OCI-LY1 (cell line): ENCODE measurements at regions not wholly inside any gene's neighbourhood (a gene's known extent, or its start where the extent isn't known, plus 50 kb on each side); places are given as distances from the start of the nearest gene placed in this dataset.

ENCODE experiments used
- H2AFZ ChIP-seq: fragments of 200-600 bp; sonication (generic), shearing (Covaris generic); 2 replicates; pipeline ENCODE4 v1.6.0; 2014; ENCODE audit warnings: antibody characterized with exemption, mild to moderate bottlenecking, low read length
- H3F3A ChIP-seq: fragments of 200-600 bp; sonication (generic), shearing (Covaris generic); 2 replicates; pipeline ENCODE4 v1.6.0; 2014; ENCODE audit warnings: mild to moderate bottlenecking, antibody characterized with exemption, low read length, moderate library complexity; ENCODE audit not compliant: insufficient read depth
- H3K27ac ChIP-seq: fragments of 200-600 bp; sonication (generic); 2 replicates; pipeline ENCODE4 v1.5.1; 2014; ENCODE audit warnings: low read length, mixed run types, mild to moderate bottlenecking, low read depth; ENCODE audit not compliant: poor library complexity, severe bottlenecking
- H3K27me3 ChIP-seq: fragments of 200-600 bp; sonication (generic); 2 replicates; pipeline ENCODE4 v1.6.0; 2014; ENCODE audit warnings: antibody characterized with exemption, mild to moderate bottlenecking, low read length, moderate library complexity; ENCODE audit not compliant: insufficient read depth
- H3K36me3 ChIP-seq: fragments of 200-600 bp; sonication (generic); 2 replicates; pipeline ENCODE4 v1.6.1; 2014; ENCODE audit warnings: mild to moderate bottlenecking, antibody characterized with exemption, low read length, moderate library complexity, mixed read lengths; ENCODE audit not compliant: insufficient read depth
- H3K4me1 ChIP-seq: fragments of 200-600 bp; sonication (generic); 2 replicates; pipeline ENCODE4 v1.5.1; 2014; ENCODE audit warnings: mild to moderate bottlenecking, low read length, moderate library complexity; ENCODE audit not compliant: insufficient read depth, severe bottlenecking
- H3K4me2 ChIP-seq: fragments of 200-600 bp; sonication (generic), shearing (Covaris generic); 2 replicates; pipeline ENCODE4 v1.6.1; 2014; ENCODE audit warnings: low read length
- H3K4me3 ChIP-seq: fragments of 200-600 bp; sonication (generic); 2 replicates; pipeline ENCODE4 v1.5.1; 2014; ENCODE audit warnings: low read length, low read depth, mild to moderate bottlenecking, mixed read lengths; ENCODE audit not compliant: poor library complexity, severe bottlenecking
- H3K79me2 ChIP-seq: fragments of 200-600 bp; shearing (Covaris generic); 2 replicates; pipeline ENCODE4 v1.6.1; 2016; ENCODE audit warnings: mixed run types, low read length, mixed read lengths; ENCODE audit not compliant: insufficient read depth
- H3K9ac ChIP-seq: fragments of 200-600 bp; sonication (generic), shearing (Covaris generic); 2 replicates; pipeline ENCODE4 v1.6.1; 2014; ENCODE audit warnings: mild to moderate bottlenecking, low read length, mixed read lengths
- H3K9me2 ChIP-seq: fragments of 200-600 bp; sonication (generic), shearing (Covaris generic); 2 replicates; pipeline ENCODE4 v1.6.1; 2014; ENCODE audit warnings: low read depth, mild to moderate bottlenecking, low read length, mixed read lengths
- H3K9me3 ChIP-seq: fragments of 200-600 bp; shearing (Covaris generic); 2 replicates; pipeline ENCODE4 v1.6.1; 2014; ENCODE audit warnings: low read length, mixed read lengths
- H4K20me1 ChIP-seq: fragments of 200-600 bp; sonication (generic), shearing (Covaris generic); 2 replicates; pipeline ENCODE4 v1.6.0; 2016; ENCODE audit warnings: mild to moderate bottlenecking, low read length; ENCODE audit not compliant: insufficient read depth
- EZH2 ChIP-seq: fragments of 200-600 bp; sonication (generic), shearing (Covaris generic); IDR thresholded peaks from 2 replicates; pipeline ENCODE4 v1.8.0; 2017; ENCODE audit warnings: borderline replicate concordance, mixed run types, mild to moderate bottlenecking, antibody characterized with exemption, low read length, moderate library complexity, mixed read lengths
- TF ChIP-seq, protein P1 (sequence below): fragments of 200-600 bp; sonication (generic), shearing (Covaris generic); IDR thresholded peaks from 2 replicates; pipeline ENCODE4 v1.5.1; 2017; ENCODE audit warnings: mild to moderate bottlenecking, antibody characterized with exemption, low read length, moderate library complexity, mixed read lengths

DNA sequence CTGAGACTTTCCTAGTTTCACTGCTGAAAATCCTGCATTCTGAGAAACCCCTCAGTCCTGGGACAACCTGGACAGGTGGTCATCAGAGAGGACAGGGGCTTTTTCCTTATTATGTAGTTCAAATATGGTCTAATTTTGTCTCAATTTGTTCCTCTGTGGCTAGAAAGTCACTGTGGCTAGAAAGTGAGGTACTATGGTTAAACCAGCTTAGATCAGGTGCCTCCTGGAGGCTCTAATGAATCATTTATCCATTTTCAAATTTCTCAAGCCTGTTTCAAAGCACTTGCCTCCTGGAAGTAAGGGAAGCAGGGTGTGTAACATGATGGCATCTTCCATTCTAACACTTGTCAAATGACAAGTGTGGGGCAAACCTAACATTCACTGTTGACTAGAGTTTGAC lies 326.8 kb downstream of the PIK3C3 start:
- Histone ChIP-seq H3K79me2 (no peaks in the 10 kb centered on the region), H3K36me3 (no peaks in the 10 kb centered on the region), H2AFZ (no peak overlapping the region), H4K20me1 (no peaks in the 10 kb centered on the region), H3K9me2 (no peaks in the 10 kb centered on the region), H3K27me3 (no peaks in the 10 kb centered on the region), H3K4me2 (no peak overlapping the region), H3K4me1 (no peaks in the 10 kb centered on the region), H3K4me3 (no peak overlapping the region), H3F3A (no peaks in the 10 kb centered on the region), H3K27ac (no peak overlapping the region), H3K9me3 (no peaks in the 10 kb centered on the region), H3K9ac (no peak overlapping the region)
- TF ChIP-seq EZH2, result no peak
- TF ChIP-seq, protein P1, sequence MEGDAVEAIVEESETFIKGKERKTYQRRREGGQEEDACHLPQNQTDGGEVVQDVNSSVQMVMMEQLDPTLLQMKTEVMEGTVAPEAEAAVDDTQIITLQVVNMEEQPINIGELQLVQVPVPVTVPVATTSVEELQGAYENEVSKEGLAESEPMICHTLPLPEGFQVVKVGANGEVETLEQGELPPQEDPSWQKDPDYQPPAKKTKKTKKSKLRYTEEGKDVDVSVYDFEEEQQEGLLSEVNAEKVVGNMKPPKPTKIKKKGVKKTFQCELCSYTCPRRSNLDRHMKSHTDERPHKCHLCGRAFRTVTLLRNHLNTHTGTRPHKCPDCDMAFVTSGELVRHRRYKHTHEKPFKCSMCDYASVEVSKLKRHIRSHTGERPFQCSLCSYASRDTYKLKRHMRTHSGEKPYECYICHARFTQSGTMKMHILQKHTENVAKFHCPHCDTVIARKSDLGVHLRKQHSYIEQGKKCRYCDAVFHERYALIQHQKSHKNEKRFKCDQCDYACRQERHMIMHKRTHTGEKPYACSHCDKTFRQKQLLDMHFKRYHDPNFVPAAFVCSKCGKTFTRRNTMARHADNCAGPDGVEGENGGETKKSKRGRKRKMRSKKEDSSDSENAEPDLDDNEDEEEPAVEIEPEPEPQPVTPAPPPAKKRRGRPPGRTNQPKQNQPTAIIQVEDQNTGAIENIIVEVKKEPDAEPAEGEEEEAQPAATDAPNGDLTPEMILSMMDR, result no peak

DNA sequence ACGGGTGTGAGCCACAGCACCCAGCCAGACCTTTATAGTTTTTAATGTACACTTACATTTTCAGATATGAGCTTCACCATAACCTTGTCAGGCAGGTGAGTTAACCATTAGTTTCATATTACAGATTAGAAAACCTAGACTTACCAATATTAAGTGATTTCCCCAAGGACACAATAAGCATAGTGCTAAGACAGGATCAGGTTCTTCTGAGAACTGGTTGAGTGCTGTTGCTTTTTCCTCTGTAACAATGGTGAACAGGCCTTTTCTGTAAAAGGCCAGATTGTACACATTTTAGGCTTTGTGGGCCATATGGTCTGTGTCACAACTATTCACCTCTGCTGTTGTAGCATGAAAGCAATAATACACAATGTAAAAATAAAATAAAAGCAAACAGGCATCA lies 332.0 kb downstream of the PIK3C3 start:
- no peak overlapping the region for H3K4me2 ChIP-seq
- H3F3A ChIP-seq, result no peaks in the 10 kb centered on the region
- TF ChIP-seq EZH2, result no peak
- TF ChIP-seq, protein P1, result no peak
- no peaks in the 10 kb centered on the region for H3K27me3 ChIP-seq
- no peak overlapping the region for H3K4me3 ChIP-seq
- H3K79me2 ChIP-seq, result no peaks in the 10 kb centered on the region
- no peaks in the 10 kb centered on the region for H4K20me1 ChIP-seq
- no peaks in the 10 kb centered on the region for H3K4me1 ChIP-seq
- no peaks in the 10 kb centered on the region for H3K36me3 ChIP-seq
- no peaks in the 10 kb centered on the region for H3K9me3 ChIP-seq
- H2AFZ ChIP-seq, result no peak overlapping the region
- no peak overlapping the region for H3K27ac ChIP-seq
- H3K9me2 ChIP-seq, result no peaks in the 10 kb centered on the region
- no peak overlapping the region for H3K9ac ChIP-seq

DNA sequence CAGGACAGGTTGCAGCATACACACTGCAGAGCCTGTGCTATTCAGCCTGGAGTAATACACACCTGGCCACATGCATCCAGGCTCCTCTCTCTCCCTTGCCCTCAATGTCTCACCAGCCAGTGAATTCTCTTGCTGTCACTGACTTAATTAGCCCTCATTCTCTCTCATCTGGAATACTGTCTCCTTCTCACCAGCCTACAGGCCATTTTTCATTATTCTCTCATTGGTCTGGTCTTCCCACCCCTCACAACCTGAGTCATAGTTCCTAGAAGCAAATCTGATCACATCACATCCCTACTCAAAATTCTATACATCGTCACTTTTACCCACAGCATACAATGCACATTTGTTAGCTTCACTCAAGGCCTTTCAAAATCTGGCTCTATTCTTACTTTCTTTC lies 333.1 kb downstream of the PIK3C3 start:
- Histone ChIP-seq H3K36me3 (no peaks in the 10 kb centered on the region), H3K4me3 (no peak overlapping the region), H3K9me3 (no peaks in the 10 kb centered on the region), H4K20me1 (no peaks in the 10 kb centered on the region), H3K27ac (no peak overlapping the region), H3K4me1 (no peaks in the 10 kb centered on the region), H3K9ac (no peak overlapping the region), H2AFZ (no peak overlapping the region), H3K4me2 (no peak overlapping the region), H3K27me3 (no peaks in the 10 kb centered on the region), H3K79me2 (no peaks in the 10 kb centered on the region), H3K9me2 (no peaks in the 10 kb centered on the region), H3F3A (no peaks in the 10 kb centered on the region)
- no peak for TF ChIP-seq EZH2
- TF ChIP-seq, protein P1, result no peak
